ENCODE measurements at regions not wholly inside any gene's neighbourhood (a gene's known extent, or its start where the extent isn't known, plus 50 kb on each side); places are given as distances from the start of the nearest gene placed in this dataset.
A peak's percentile ranks its signal among the peaks of the same experiment; 100 is the strongest.

DNA sequence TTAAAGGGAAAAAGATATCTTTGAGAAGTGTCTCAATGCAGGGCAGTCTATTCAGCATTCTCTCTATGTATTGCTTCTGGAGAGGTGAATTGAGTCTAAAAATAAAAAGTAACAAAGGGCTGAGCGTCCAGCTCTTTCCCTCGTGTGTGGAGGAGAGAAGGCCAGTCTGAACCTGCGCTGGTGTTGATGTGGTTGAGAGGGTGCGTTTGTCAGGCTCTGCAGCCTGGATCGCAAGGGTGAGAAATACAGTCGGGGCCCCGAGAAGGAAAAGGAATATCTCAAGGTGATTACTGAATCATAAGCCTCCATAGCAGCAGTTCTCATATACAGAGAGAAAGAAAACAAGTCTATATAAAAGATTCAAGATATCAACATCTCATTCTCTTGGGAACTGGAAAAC, 494.1 kb upstream of the MDFIC2 start:
- no peak for ATAC-seq
- no peak for DNase-seq
- intact Hi-C loops (cut with micrococcal nuclease), result no loop called here

GRCh38 chr3:70806021-70806420, 493.6 kb upstream of the MDFIC2 start:
- ATAC-seq (no peak), DNase-seq (no peak)
- intact Hi-C loops (cut with micrococcal nuclease), result no loop called here

DNA sequence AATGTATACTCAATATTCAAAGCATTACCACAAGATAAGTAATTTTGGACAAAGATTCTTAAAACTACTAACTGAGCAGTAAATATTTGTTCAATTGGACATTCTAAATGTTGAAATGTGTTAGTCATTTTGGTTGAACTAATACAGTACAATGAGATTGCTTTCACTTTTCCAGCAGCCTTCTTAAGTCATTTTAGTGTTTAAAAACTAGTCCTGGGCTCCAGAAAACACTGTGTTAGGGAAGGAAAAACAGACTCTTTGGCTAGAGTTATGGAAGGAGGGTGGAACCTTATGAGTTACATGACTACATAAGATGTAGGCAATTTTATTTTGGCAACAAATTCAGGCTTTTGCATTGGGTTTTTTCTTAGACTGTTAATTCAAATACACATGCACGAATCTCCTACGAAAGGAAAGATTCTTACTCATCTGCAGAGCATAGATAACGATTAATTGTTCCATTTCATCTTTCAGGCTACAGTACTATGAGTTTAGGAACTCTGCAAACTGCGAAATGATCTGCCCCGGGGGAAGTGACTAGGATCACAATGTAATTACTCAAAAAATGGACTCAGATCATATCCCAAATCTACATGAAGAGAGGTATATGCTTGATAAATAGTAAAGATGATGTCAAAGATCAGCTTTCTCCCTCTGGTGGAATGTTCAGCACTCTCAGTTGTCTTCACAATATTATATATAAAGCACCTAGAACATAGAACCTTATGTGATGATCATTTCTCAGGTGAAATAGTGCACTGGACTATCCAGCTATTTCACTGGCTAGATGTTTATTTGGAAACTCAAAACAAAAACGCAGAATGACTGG, 492.8 kb upstream of the MDFIC2 start:
- DNase-seq (no peak), ATAC-seq (peak; percentile 46)
- intact Hi-C loops (cut with micrococcal nuclease), result no loop called here

GRCh38 chr3:70803891-70804290, 491.5 kb upstream of the MDFIC2 start:
- DNase-seq, result no peak
- intact Hi-C loops (cut with micrococcal nuclease), result no loop called here
- ATAC-seq, result no peak

DNA sequence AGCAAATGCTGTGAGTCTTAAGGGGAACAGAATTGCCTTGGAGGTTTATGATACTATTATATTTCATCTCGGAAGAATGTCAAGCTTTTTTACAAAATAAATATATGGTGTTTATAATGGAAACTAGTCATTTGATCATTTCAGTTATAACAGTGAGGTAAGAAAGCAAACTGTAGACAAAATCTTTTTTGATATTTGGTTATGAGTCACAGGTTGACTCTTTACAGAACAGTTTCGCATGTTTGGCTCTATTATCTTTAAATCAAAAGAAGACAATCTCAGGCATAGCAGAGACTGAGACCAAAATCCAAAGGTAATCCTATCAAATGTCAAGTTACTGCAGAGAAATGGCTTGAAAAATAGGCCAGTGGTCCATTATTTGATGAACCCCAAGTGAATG, 490.9 kb upstream of the MDFIC2 start:
- DNase-seq (no peak), ATAC-seq (no peak)
- intact Hi-C loops (cut with micrococcal nuclease), result no loop called here

GRCh38 chr3:70800951-70801350, 488.5 kb upstream of the MDFIC2 start:
- ATAC-seq, result no peak
- intact Hi-C loops (cut with micrococcal nuclease), result no loop called here
- DNase-seq, result no peak

DNA sequence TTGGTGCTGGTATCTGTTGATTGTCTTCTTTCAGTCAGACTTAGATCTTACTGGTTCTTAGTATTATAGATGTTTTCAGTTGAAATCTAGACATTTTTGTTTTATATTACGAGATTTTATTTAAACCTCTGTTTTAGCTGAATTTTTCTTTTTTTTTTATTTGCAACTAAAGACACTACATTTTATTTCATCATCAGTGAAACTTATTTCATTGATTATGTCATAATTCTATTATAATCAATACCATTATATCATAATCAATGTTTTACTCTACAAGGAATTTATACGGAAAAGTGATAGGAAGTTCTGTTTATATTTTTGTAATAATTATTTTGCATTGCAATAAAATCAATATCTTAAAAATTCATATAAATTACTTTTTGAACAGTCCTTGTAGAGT, 477.4 kb upstream of the MDFIC2 start:
- no peak for ATAC-seq
- intact Hi-C loops (cut with micrococcal nuclease), result no loop called here
- DNase-seq, result no peak

DNA sequence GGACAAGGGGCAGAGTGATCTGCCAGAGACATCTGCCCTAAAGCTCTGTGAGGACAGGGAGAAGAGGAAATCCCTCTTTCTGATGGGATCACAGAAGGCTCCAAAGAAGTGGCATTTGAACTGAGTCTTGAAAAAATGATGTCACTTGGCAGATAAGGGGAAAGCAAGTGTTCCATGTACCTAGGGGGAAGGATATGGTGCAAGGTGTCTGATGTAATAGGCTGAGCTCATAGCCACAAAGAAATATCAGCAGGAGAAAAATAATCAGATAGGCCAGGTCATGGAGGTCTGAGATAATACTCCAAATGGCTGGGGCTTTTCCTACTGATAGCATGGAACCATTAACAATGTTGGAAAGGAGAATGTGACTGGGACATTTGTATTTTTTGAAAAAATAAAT, 468.4 kb upstream of the MDFIC2 start:
- ATAC-seq (no peak), DNase-seq (no peak)
- intact Hi-C loops (cut with micrococcal nuclease), result no loop called here

GRCh38 chr3:70779296-70779695, 466.9 kb upstream of the MDFIC2 start:
- ATAC-seq (no peak), DNase-seq (no peak)
- intact Hi-C loops (cut with micrococcal nuclease), result no loop called here

DNA sequence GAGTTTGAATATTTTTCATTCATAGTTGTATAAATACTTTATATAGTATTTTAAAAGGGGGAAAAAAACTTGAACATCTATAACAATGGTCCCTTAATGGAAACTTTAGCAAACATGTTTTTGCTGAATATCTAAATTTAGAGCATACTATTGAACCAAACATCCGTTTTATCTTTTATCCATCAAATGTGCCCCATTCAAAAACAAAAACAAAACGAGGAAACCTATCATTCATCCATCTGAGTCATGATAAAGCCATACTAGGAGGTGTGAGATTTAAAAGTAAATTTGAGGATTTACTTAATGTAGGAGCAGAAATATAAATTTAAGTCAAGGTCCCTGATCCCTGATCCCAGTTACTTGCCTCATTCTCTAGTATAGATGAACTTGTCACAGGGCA, 463.6 kb upstream of the MDFIC2 start:
- DNase-seq, result no peak
- no peak for ATAC-seq
- intact Hi-C loops (cut with micrococcal nuclease), result no loop called here

- ATAC-seq (no peak), DNase-seq (no peak)
- intact Hi-C loops (cut with micrococcal nuclease), result no loop called here
Observed at GRCh38 chr3:70775257-70775656, 462.8 kb upstream of the MDFIC2 start.

DNA sequence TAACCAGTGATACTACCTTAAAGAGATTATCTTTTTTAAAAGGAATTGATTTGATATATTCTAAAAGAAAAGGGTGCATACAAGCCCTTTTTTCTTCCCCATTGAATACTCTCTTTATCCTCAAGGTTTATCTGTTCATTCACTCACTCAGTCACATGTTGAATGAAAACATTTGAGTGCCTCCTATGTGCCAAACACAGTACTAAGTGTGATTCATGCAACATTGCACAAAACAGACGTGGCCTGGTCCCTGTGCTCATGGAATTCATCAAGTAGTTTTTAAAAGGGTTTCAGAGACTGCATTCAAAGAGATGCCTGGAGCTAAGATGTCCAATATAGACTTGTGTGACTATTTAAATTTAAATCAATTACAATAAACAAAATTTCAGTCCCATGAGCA, 462.2 kb upstream of the MDFIC2 start:
- no peak for DNase-seq
- intact Hi-C loops (cut with micrococcal nuclease), result no loop called here
- ATAC-seq, result no peak

- ATAC-seq (no peak), DNase-seq (no peak)
- intact Hi-C loops (cut with micrococcal nuclease), result no loop called here
Observed at GRCh38 chr3:70771426-70772147, 459.1 kb upstream of the MDFIC2 start.

DNA sequence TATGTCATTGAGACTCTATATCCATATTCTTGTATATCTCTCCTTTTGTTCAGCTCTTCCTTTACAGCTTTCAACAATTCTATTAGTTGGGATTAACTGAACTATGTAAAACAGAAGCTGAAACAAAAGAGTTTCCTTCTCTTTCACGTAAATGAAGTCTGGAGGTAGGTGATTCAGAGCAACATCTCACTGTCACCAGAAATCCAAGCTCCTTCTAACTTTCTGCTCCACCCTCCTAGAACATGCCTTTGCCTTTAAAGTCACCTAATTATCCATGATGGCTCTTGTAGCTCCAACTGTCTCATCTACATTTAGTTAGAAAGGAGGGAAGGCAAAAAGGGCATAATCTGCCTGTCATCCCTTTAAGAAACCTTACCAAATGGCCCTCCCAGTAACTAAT, 458.2 kb upstream of the MDFIC2 start:
- DNase-seq, result no peak
- ATAC-seq, result no peak

DNA sequence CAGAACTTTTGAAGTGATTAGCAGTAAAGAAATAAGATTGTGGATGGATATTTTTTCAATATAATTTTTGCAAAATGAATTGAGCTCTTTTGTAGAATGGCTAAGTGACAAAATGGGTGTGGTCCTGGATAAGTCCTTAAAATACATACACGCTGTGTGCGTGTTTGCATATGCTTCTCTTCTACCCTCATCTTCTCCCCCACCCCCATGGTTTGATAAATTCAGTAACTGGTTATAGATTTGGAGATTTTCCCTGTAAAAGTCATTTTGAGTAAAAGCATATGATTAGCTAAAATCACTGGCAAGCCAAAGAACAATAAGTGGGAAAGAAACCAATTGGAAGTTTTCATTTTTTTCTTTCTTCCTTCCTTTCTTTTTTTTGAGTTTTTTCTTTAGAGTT, 453.9 kb upstream of the MDFIC2 start:
- ATAC-seq, result no peak
- DNase-seq, result no peak
- intact Hi-C loops (cut with micrococcal nuclease), result no loop called here

More for the DNA sequence above, 458.2 kb upstream of the MDFIC2 start:
- intact Hi-C loops (cut with micrococcal nuclease), result no loop called here

- intact Hi-C loops (cut with micrococcal nuclease), result no loop called here
- no peak for DNase-seq
- no peak for ATAC-seq
Observed at GRCh38 chr3:70763894-70764293, 451.5 kb upstream of the MDFIC2 start.

DNA sequence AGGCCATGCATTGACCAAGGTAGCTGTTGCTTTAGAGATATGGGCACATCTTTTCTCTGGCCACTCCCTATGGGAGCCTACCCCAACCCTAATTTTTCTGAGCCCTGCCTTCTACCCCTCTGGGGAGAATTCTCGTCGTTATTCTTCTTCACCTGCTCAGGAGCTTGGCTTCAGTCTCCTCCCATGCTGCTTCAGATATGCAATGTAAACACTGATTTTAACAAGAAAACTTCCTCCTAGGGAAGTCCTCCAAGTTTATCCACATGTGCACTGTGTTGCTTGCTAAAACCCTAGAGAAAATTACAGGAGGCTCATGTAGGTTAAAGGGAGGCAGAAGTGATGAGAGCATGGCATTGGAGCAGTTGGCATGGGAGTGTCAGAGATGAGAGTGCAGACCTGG, 445.2 kb upstream of the MDFIC2 start:
- ATAC-seq, result no peak

DNA sequence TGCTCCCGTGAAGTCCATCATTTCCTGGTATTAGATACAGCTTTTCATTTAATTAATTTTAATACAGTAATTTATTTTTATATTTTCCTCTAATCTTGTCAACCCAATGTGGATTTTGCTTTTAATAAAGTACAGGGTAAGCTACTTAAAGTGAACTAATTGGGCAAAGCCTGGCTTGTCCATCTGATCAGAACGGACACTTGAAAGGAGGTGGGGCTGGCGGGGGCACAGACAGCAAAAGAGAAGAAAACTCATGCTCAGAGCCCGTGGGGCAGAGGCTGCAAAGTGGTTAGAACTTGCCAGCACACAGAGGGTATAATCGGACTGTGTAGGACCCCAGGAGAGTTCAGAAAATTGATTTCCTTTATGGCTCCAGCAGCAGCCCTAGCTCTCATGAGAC, 443.1 kb upstream of the MDFIC2 start:
- DNase-seq (no peak), ATAC-seq (no peak)
- intact Hi-C loops (cut with micrococcal nuclease), result no loop called here

More for the DNA sequence above, 445.2 kb upstream of the MDFIC2 start:
- intact Hi-C loops (cut with micrococcal nuclease), result no loop called here
- DNase-seq, result no peak

DNA sequence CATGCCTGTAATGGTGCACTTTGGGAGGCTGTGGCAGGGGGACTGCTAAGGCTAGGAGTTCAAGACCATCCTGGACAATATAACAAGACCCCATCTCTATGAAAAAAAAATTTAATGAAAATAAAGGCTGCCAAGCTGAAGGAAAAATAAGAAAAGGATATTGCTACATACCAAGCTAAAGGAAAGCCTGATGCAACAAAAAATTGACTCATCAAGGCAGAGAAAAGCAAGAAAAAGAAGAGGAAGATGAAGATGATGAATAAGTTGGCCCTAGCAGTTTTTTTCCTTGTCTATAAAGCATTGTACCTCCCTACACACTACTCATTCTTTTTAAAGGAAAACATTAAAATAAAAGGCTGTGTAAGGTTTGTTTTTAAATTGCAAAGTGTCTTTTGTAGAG, 441.9 kb upstream of the MDFIC2 start:
- DNase-seq (no peak), ATAC-seq (no peak)
- intact Hi-C loops (cut with micrococcal nuclease), result no loop called here

DNA sequence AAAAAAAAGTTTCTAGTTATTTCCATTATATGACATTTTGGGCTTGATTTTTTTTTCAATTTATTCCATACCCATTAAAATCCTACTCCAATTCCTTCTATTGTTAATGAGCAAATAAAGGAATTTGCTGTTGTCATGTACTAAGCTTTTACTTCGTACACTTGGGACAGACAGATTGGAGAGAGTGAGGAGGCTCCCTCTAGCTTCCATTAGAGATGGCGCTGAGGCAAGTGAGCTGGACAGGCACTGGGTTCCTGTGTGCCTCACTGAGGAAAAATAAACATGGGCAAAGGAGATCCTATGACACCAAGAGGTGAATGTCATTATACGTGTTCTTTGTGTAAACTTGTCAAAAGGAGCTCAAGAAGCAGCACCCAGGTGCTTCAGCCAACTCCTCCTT, 441.1 kb upstream of the MDFIC2 start:
- intact Hi-C loops (cut with micrococcal nuclease), result no loop called here
- no peak for DNase-seq
- ATAC-seq, result no peak

GRCh38 chr3:70752051-70752450, 439.6 kb upstream of the MDFIC2 start:
- ATAC-seq (no peak), DNase-seq (no peak)
- intact Hi-C loops (cut with micrococcal nuclease), result no loop called here
